GM12878 (cell line): ENCODE measurements at regions not wholly inside any gene's neighbourhood (a gene's known extent, or its start where the extent isn't known, plus 50 kb on each side); places are given as distances from the start of the nearest gene placed in this dataset.

Experiments used
- ATAC-seq: fragments of 200-7000 bp; cut with Tn5 transposase; 3 replicates; pipeline ENCODE4 v1.9.1; 2020; ENCODE audit warnings: mild to moderate bottlenecking, moderate library complexity
- BruUV-seq: library from RNA; stranded (reverse); fragments of 400-500 nt; replicated peaks from 2 replicates; lab custom pipeline; 2021; lab: Mats Ljungman, UMichigan
- CTCF ChIA-PET: fragments of 300-600 bp; sonication (Branson Sonifier 250); formaldehyde crosslinking; extraction: SDS; loops from one replicate; lab custom pipeline; 2021; ENCODE audit warnings: inconsistent platforms; lab: Yijun Ruan, JAX
- POLR2A ChIA-PET: fragments of 350-600 bp; formaldehyde crosslinking; extraction: SDS; loops from one replicate; lab custom pipeline; 2021; ENCODE audit warnings: inconsistent platforms; lab: Charles Lee
- RAD21 ChIA-PET: fragments of 300-600 bp; sonication (Branson Sonifier 250); formaldehyde crosslinking; loops from one replicate; lab custom pipeline; 2023; ENCODE audit warnings: antibody characterized with exemption; ENCODE audit not compliant: unreplicated experiment; lab: Charles Lee
- SMC1A ChIA-PET: fragments of 300-600 bp; sonication (Branson Sonifier 250); formaldehyde crosslinking; loops from one replicate; lab custom pipeline; 2023; ENCODE audit not compliant: unreplicated experiment, uncharacterized antibody; lab: Charles Lee
- DNase-seq: peaks from one replicate; pipeline ENCODE4 v3.0.0-alpha.2; 2011; ENCODE audit warnings: low read depth, low spot score
- FAIRE-seq: peaks from 3 replicates; lab custom pipeline; 2011; peaks lifted over from hg19 to GRCh38; lab: Jason Lieb, UNC
- H2AFZ ChIP-seq: 2 replicates; pipeline ENCODE4 v1.6.0; 2011; ENCODE audit warnings: low read depth, low read length, control low read depth; ENCODE audit not compliant: control insufficient read depth
- H3K27ac ChIP-seq: 2 replicates; pipeline ENCODE4 v1.5.1; 2011; ENCODE audit warnings: control low read depth; ENCODE audit not compliant: control insufficient read depth, insufficient read depth
- H3K27me3 ChIP-seq, 2 experiments: replicated peaks in 1 of 2; 2 replicates each; pipeline versions ENCODE4 v1.6.0 to v1.6.1; 2011; ENCODE audit warnings: low read length in 1 of 2; ENCODE audit not compliant: control insufficient read depth in 2 of 2, insufficient read depth in 2 of 2
- H3K36me3 ChIP-seq, 2 experiments: 2 replicates each; pipeline ENCODE4 v1.5.1; 2011; ENCODE audit warnings: low read length in 1 of 2; ENCODE audit not compliant: control insufficient read depth in 2 of 2, insufficient read depth in 2 of 2
- H3K4me1 ChIP-seq: 2 replicates; pipeline ENCODE4 v1.6.1; 2011; ENCODE audit warnings: mild to moderate bottlenecking, low read length, moderate library complexity, mixed read lengths; ENCODE audit not compliant: control insufficient read depth, insufficient read depth
- H3K4me2 ChIP-seq: 2 replicates; pipeline ENCODE4 v1.6.0; 2011; ENCODE audit warnings: control low read depth; ENCODE audit not compliant: control insufficient read depth, insufficient read depth
- H3K4me3 ChIP-seq: fragments of 200-600 bp; sonication (generic); 2 replicates; pipeline ENCODE4 v1.5.1; 2016
- H3K79me2 ChIP-seq: 2 replicates; pipeline ENCODE4 v1.6.0; 2011; ENCODE audit warnings: low read length; ENCODE audit not compliant: control insufficient read depth, insufficient read depth
- H3K9ac ChIP-seq: 2 replicates; pipeline ENCODE4 v1.8.0; 2011; ENCODE audit warnings: low read length, control low read depth, mixed read lengths; ENCODE audit not compliant: control insufficient read depth, insufficient read depth
- H3K9me3 ChIP-seq: replicated peaks from 3 replicates; pipeline ENCODE4 v1.5.1; 2011; ENCODE audit warnings: mild to moderate bottlenecking, low read length; ENCODE audit not compliant: control insufficient read depth, insufficient read depth
- H4K20me1 ChIP-seq: 2 replicates; pipeline ENCODE4 v1.6.0; 2011; ENCODE audit not compliant: control insufficient read depth, insufficient read depth
- ATF2 ChIP-seq: IDR thresholded peaks from 2 replicates; pipeline ENCODE4 v1.6.1; 2012; ENCODE audit warnings: low read length, inconsistent platforms
- BMI1 ChIP-seq: fragments of 450-650 bp; IDR thresholded peaks from 2 replicates; pipeline ENCODE4 v1.6.1; 2016; ENCODE audit warnings: mild to moderate bottlenecking, moderate library complexity, borderline replicate concordance
- CBFB ChIP-seq: IDR thresholded peaks from 2 replicates; pipeline ENCODE4 v1.6.1; 2016; ENCODE audit warnings: antibody characterized with exemption, low read depth
- CHD4 ChIP-seq: fragments of 200-600 bp; sonication (generic); IDR thresholded peaks from 2 replicates; pipeline ENCODE4 v1.6.1; 2016; ENCODE audit warnings: mild to moderate bottlenecking
- E2F8 ChIP-seq: fragments of 450-650 bp; IDR thresholded peaks from 2 replicates; pipeline ENCODE4 v1.6.1; 2018; ENCODE audit warnings: mild to moderate bottlenecking, low read depth, moderate library complexity; ENCODE audit not compliant: partially characterized antibody
- LARP7 ChIP-seq: fragments of 450-650 bp; IDR thresholded peaks from 2 replicates; pipeline ENCODE4 v1.6.1; 2017; ENCODE audit warnings: mild to moderate bottlenecking
- MXI1 ChIP-seq: fragments of 150-350 bp; IDR thresholded peaks from 2 replicates; pipeline ENCODE4 v1.6.1; 2011; ENCODE audit warnings: low read depth, mild to moderate bottlenecking, inconsistent platforms, low read length, improper control_type of control experiment
- PML ChIP-seq: IDR thresholded peaks from 2 replicates; pipeline ENCODE4 v1.6.1; 2012; ENCODE audit warnings: low read length, inconsistent platforms
- POU2F2 ChIP-seq: IDR thresholded peaks from 3 replicates; pipeline ENCODE4 v1.6.1; 2011; ENCODE audit warnings: low read depth, mild to moderate bottlenecking, low read length, borderline replicate concordance
- SIN3A ChIP-seq: IDR thresholded peaks from 2 replicates; pipeline ENCODE4 v1.6.1; 2012; ENCODE audit warnings: low read depth, low read length, improper control_type of control experiment
- SMAD5 ChIP-seq: IDR thresholded peaks from 2 replicates; pipeline ENCODE4 v1.6.1; 2016; ENCODE audit warnings: antibody characterized with exemption, low read depth
- ZNF622 ChIP-seq: fragments of 450-650 bp; IDR thresholded peaks from 2 replicates; pipeline ENCODE4 v1.6.1; 2017; ENCODE audit warnings: mild to moderate bottlenecking, inconsistent platforms
- WGBS: methylation state at CpG from one replicate; pipeline ENCODE4 v1.1.6; 2016; ENCODE audit warnings: low lambda C conversion rate; ENCODE audit not compliant: insufficient replicate concordance, insufficient coverage; ENCODE audit errors: missing lambda C conversion rate; 5-methylcytosine and 5-hydroxymethylcytosine counted together
- in situ Hi-C: fragments of 300-500 bp; cut with MboI; formaldehyde crosslinking; loops from 9 replicates; pipeline ENCODE4 v1.14.3; 2018; ENCODE audit warnings: mixed read lengths
- intact Hi-C: fragments of 100-400 bp; cut with micrococcal nuclease; formaldehyde crosslinking; loops from one replicate; pipeline ENCODE4 v1.14.2; 2022; ENCODE audit not compliant: unreplicated experiment

- TF ChIP-seq MXI1 (no peak), BMI1 (no peak), CBFB (no peak), CHD4 (no peak), ZNF622 (no peak)
- TF ChIP-seq, all 136 proteins: peak for 0
Observed at GRCh38 chr6:144475411-144475810, 190.3 kb downstream of the UTRN start (continued).

GRCh38 chr6:144476286-144476685 is 191.2 kb downstream of the UTRN start:
- H2AFZ ChIP-seq, result no peak overlapping the region
- H3K9me3 ChIP-seq, result no peaks in the 10 kb centered on the region
- no peak overlapping the region for H3K9ac ChIP-seq
- no peaks in the 10 kb centered on the region for H3K79me2 ChIP-seq
- no peak overlapping the region for H3K4me3 ChIP-seq
- DNase-seq (no peak), FAIRE-seq (no peak), ATAC-seq (no peak)
- ChIA-PET CTCF (interaction anchor here (1.1 to 1.3 kb wide), 3 partner anchors 45 to 374 kb away, joined by 3 read pairs; no protein-coding TSS in a partner anchor), SMC1A (no interaction called here), RAD21 (interaction anchor here (1.1 kb wide), 1 partner anchor 16 kb away, joined by 3 read pairs; no protein-coding TSS in a partner anchor), POLR2A (no interaction called here)
- TF ChIP-seq SMAD5, result no peak
- peaks cover 0 to 27% of the 10 kb centered on the region in 2 experiments; a peak in 2 of 4 replicates for H3K36me3 ChIP-seq
- intact Hi-C loops (no loop called here), in situ Hi-C loops (no loop called here)
- no peaks in the 10 kb centered on the region for H3K27me3 ChIP-seq
- WGBS, result 84% methylated on average over 3 of the region's 3 CpGs
- no peak overlapping the region for H3K27ac ChIP-seq
- no peak overlapping the region for H3K4me2 ChIP-seq
- H4K20me1 ChIP-seq, result no peaks in the 10 kb centered on the region
- H3K4me1 ChIP-seq, result no peaks in the 10 kb centered on the region
- BruUV-seq, result no TSS peak

- BruUV-seq, result no TSS peak
- SMC1A ChIA-PET, result interaction anchor here (1.3 kb wide), 1 partner anchor 9 kb away, joined by 4 read pairs; no protein-coding TSS in a partner anchor
- CTCF ChIA-PET, result interaction anchor here (1.2 to 1.9 kb wide), 3 partner anchors 9 to 375 kb away, joined by 3 to 4 read pairs (median 3); no protein-coding TSS in a partner anchor
- TF ChIP-seq LARP7 (no peak), PML (no peak), E2F8 (no peak), ATF2 (no peak), SIN3A (no peak), POU2F2 (no peak)
Observed at GRCh38 chr6:144477396-144477795, 192.3 kb downstream of the UTRN start.

More at GRCh38 chr6:144477396-144477795, 192.3 kb downstream of the UTRN start:
- Histone ChIP-seq H3K27me3 (no peaks in the 10 kb centered on the region), H3K79me2 (no peaks in the 10 kb centered on the region), H3K9me3 (no peaks in the 10 kb centered on the region), H3K4me2 (no peak overlapping the region), H3K4me1 (no peaks in the 10 kb centered on the region), H2AFZ (no peak overlapping the region), H4K20me1 (no peaks in the 10 kb centered on the region), H3K4me3 (no peak overlapping the region), H3K9ac (no peak overlapping the region), H3K27ac (no peak overlapping the region), H3K36me3 (peaks cover 0 to 23% of the 10 kb centered on the region in 2 experiments; a peak in 2 of 4 replicates)
- ChIA-PET RAD21 (no interaction called here), POLR2A (no interaction called here)
- FAIRE-seq (no peak), ATAC-seq (no peak), DNase-seq (no peak)
- 36% methylated on average over 1 of the region's 1 CpG for WGBS
- in situ Hi-C loops, result no loop called here
- intact Hi-C loops, result no loop called here
